Breast epithelium (tissue), 3 donors: ENCODE measurements at regions not wholly inside any gene's neighbourhood (a gene's known extent, or its start where the extent isn't known, plus 50 kb on each side); places are given as distances from the start of the nearest gene placed in this dataset.

Source experiments
- POLR2A ChIP-seq: fragments of 450-650 bp; IDR thresholded peaks from one replicate; pipeline ENCODE4 v1.6.1; 2016; ENCODE audit warnings: antibody characterized with exemption, mild to moderate bottlenecking, moderate library complexity
- TF ChIP-seq, protein P1 (sequence below), 3 donors: fragments of 450-650 bp; IDR thresholded peaks; one replicate each; pipeline ENCODE4 v1.5.1; 2016 to 2017; ENCODE audit warnings: antibody characterized with exemption in 3 of 3, mild to moderate bottlenecking in 3 of 3, moderate library complexity in 3 of 3

DNA sequence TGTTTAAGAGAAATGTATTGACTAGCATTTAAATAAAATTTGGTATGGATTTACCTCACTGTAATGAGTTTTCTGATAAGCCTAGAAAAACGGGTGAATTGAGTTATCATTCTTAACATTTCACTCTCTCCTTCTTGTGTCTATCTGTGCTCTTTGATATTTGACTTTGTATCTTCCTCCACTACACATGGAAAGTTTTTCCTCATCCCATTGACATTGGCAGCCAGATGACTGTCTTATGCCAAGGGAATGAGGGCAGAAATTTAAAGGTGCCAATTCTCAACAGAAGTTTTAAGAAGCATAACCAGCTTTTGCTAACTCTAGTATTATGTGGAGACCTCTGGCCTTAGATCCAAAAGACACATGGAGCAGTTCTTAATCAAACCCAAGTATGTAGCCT is 376.6 kb downstream of the DSEL start:
- TF ChIP-seq POLR2A, result no peak
- TF ChIP-seq, protein P1, sequence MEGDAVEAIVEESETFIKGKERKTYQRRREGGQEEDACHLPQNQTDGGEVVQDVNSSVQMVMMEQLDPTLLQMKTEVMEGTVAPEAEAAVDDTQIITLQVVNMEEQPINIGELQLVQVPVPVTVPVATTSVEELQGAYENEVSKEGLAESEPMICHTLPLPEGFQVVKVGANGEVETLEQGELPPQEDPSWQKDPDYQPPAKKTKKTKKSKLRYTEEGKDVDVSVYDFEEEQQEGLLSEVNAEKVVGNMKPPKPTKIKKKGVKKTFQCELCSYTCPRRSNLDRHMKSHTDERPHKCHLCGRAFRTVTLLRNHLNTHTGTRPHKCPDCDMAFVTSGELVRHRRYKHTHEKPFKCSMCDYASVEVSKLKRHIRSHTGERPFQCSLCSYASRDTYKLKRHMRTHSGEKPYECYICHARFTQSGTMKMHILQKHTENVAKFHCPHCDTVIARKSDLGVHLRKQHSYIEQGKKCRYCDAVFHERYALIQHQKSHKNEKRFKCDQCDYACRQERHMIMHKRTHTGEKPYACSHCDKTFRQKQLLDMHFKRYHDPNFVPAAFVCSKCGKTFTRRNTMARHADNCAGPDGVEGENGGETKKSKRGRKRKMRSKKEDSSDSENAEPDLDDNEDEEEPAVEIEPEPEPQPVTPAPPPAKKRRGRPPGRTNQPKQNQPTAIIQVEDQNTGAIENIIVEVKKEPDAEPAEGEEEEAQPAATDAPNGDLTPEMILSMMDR (IDR thresholded peaks at IDR 0.05), result no peak
